Neural progenitor cell (in vitro differentiated cells): ENCODE measurements at regions not wholly inside any gene's neighbourhood (a gene's known extent, or its start where the extent isn't known, plus 50 kb on each side); places are given as distances from the start of the nearest gene placed in this dataset.

Experiments
- CTCF ChIP-seq: fragments of 200-600 bp; sonication (generic); IDR thresholded peaks from 2 replicates; pipeline ENCODE4 v1.5.1; 2017; ENCODE audit warnings: antibody characterized with exemption, mild to moderate bottlenecking
- EZH2 ChIP-seq: fragments of 200-600 bp; sonication (generic); IDR thresholded peaks from 2 replicates; pipeline ENCODE4 v1.6.1; 2017; ENCODE audit warnings: antibody characterized with exemption, mild to moderate bottlenecking, moderate library complexity

- no peak for TF ChIP-seq CTCF
- no peak for TF ChIP-seq EZH2
Observed at GRCh38 chr7:112584290-112584689, 103.5 kb downstream of the LSMEM1 start.
